GM12878 (cell line): ENCODE measurements at regions not wholly inside any gene's neighbourhood (a gene's known extent, or its start where the extent isn't known, plus 50 kb on each side); places are given as distances from the start of the nearest gene placed in this dataset.
A peak's percentile ranks its signal among the peaks of the same experiment; 100 is the strongest.

Experiments used
- BACH1 ChIP-seq: fragments of 450-650 bp; IDR thresholded peaks from 2 replicates; pipeline ENCODE4 v1.6.1; 2017; ENCODE audit warnings: mild to moderate bottlenecking, borderline replicate concordance
- CEBPB ChIP-seq, 2 experiments: fragments of 150-350 bp in 1 of 2; IDR thresholded peaks; 2 replicates each; pipeline ENCODE4 v1.6.1; 2012 to 2014; ENCODE audit warnings: low read depth in 2 of 2, low read length in 2 of 2, borderline replicate concordance in 1 of 2, inconsistent platforms in 1 of 2
- CHD4 ChIP-seq: fragments of 200-600 bp; sonication (generic); IDR thresholded peaks from 2 replicates; pipeline ENCODE4 v1.6.1; 2016; ENCODE audit warnings: mild to moderate bottlenecking
- EGR1 ChIP-seq, 2 experiments: IDR thresholded peaks; 1 replicate in 1 of 2; 2 replicates in 1 of 2; pipeline ENCODE4 v1.6.1; 2011 to 2012; ENCODE audit warnings: low read depth in 2 of 2, low read length in 2 of 2, borderline replicate concordance in 1 of 2, mild to moderate bottlenecking in 1 of 2, moderate library complexity in 1 of 2
- ETV6 ChIP-seq, 2 experiments: fragments of 450-650 bp in 1 of 2; IDR thresholded peaks in 1 of 2; conservative IDR thresholded peaks in 1 of 2; 2 replicates each; pipeline ENCODE4 v1.6.1; 2014; ENCODE audit warnings: antibody characterized with exemption in 1 of 2, borderline replicate concordance in 1 of 2, low read depth in 1 of 2, mild to moderate bottlenecking in 1 of 2, moderate library complexity in 1 of 2
- EZH2 ChIP-seq: IDR thresholded peaks from 2 replicates; pipeline ENCODE4 v1.6.1; 2012; ENCODE audit warnings: low read depth, mild to moderate bottlenecking, control low read depth, inconsistent platforms, low read length, borderline replicate concordance; ENCODE audit not compliant: control insufficient read depth
- HDAC2 ChIP-seq: fragments of 200-600 bp; sonication (generic); IDR thresholded peaks from 2 replicates; pipeline ENCODE4 v1.6.1; 2017
- HDAC6 ChIP-seq: fragments of 200-600 bp; sonication (generic); IDR thresholded peaks from one replicate; pipeline ENCODE4 v1.8.0; 2017; ENCODE audit warnings: antibody characterized with exemption; ENCODE audit not compliant: unreplicated experiment
- IRF4 ChIP-seq: IDR thresholded peaks from 2 replicates; pipeline ENCODE4 v1.6.1; 2011; ENCODE audit warnings: low read depth, low read length
- JUND ChIP-seq: IDR thresholded peaks from 2 replicates; pipeline ENCODE4 v1.6.1; 2012; ENCODE audit warnings: low read depth, mild to moderate bottlenecking, low read length, improper control_type of control experiment, moderate library complexity
- MEF2B ChIP-seq: fragments of 450-650 bp; IDR thresholded peaks from 2 replicates; pipeline ENCODE4 v1.6.1; 2018; ENCODE audit warnings: mild to moderate bottlenecking, moderate library complexity; ENCODE audit not compliant: partially characterized antibody, poor library complexity, severe bottlenecking
- MTA2 ChIP-seq: fragments of 450-650 bp; IDR thresholded peaks from 2 replicates; pipeline ENCODE4 v1.6.1; 2016; ENCODE audit warnings: low read depth, mild to moderate bottlenecking, moderate library complexity
- MXI1 ChIP-seq: fragments of 150-350 bp; IDR thresholded peaks from 2 replicates; pipeline ENCODE4 v1.6.1; 2011; ENCODE audit warnings: low read depth, mild to moderate bottlenecking, inconsistent platforms, low read length, improper control_type of control experiment
- NFIC ChIP-seq: IDR thresholded peaks from 2 replicates; pipeline ENCODE4 v1.6.1; 2012; ENCODE audit warnings: low read depth, mild to moderate bottlenecking, inconsistent platforms, low read length, moderate library complexity
- RELA ChIP-seq: fragments of 450-650 bp; IDR thresholded peaks from 2 replicates; pipeline ENCODE4 v1.8.0; 2014; ENCODE audit warnings: borderline replicate concordance; ENCODE audit not compliant: partially characterized antibody
- STAT3 ChIP-seq: IDR thresholded peaks from 2 replicates; pipeline ENCODE4 v1.6.1; 2011; ENCODE audit warnings: low read depth, low read length, improper control_type of control experiment
- TAF1 ChIP-seq: IDR thresholded peaks from 2 replicates; pipeline ENCODE4 v1.6.1; 2011; ENCODE audit warnings: mild to moderate bottlenecking, low read depth, low read length, borderline replicate concordance
- TCF12 ChIP-seq: IDR thresholded peaks from 2 replicates; pipeline ENCODE4 v1.6.1; 2011; ENCODE audit warnings: low read depth, mild to moderate bottlenecking, low read length
- YBX1 ChIP-seq: fragments of 450-650 bp; IDR thresholded peaks from 2 replicates; pipeline ENCODE4 v1.6.1; 2016; ENCODE audit warnings: antibody characterized with exemption
- ZNF207 ChIP-seq: fragments of 450-650 bp; IDR thresholded peaks from 2 replicates; pipeline ENCODE4 v1.6.1; 2014; ENCODE audit warnings: antibody characterized with exemption, mild to moderate bottlenecking, borderline replicate concordance
- TF ChIP-seq, protein P1 (sequence below): fragments of 150-350 bp; IDR thresholded peaks from 2 replicates; pipeline ENCODE4 v1.6.1; 2016; ENCODE audit warnings: low read depth, low read length
- TF ChIP-seq, protein P2 (sequence below): fragments of 450-650 bp; IDR thresholded peaks from 2 replicates; pipeline ENCODE4 v1.6.1; 2016; ENCODE audit warnings: mild to moderate bottlenecking
- TF ChIP-seq, protein P3 (sequence below): IDR thresholded peaks from 2 replicates; pipeline ENCODE4 v1.6.1; 2012; ENCODE audit warnings: low read length, inconsistent platforms

DNA sequence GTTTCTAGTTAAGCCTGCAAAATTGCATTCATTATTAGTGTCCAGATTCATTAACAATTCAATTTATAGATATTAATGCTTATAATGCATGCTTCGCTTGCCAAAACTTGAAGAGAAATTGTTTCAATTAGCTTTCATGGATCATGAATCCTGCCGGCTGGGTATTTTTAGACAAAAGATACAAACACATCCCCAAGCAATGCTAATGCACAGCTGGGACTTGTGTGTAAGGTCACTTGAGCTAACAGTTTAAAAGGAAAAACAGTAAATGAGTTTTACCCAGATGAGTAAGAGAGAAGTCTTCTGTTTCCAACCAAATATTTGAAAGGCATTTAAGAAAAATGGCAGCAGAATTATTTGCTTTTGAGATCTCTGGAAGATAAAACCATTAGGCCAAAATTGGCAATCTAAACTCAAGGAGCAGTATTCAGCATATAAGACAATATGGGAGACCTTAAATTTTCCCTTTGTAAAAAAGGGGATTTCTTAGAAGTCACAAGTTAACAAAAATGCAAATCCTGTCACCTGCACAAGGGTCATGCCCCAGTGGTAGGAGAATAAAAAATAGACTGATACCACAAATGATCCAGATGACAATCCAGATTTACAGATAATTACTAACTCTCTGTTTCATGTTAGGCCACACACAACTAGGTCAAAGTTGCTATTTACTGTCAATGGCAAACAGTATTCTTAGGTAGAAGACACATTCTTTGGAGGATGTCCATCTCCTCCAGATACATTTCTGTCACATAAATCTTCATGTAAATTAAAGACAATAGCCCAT, 418.4 kb upstream of the PMFBP1 start (continued):
- TF ChIP-seq CHD4 (no peak), EGR1 (IDR thresholded peaks at IDR 0.05; ENCODE audit: borderline replicate concordance in 1 of 2, low read depth in 2 of 2, low read length in 2 of 2) (no peak), RELA (peak; percentile 69), HDAC2 (no peak), TAF1 (no peak), MTA2 (peak; percentile 85), TCF12 (no peak), MXI1 (no peak), HDAC6 (no peak), CEBPB (IDR thresholded peaks at IDR 0.05; ENCODE audit: borderline replicate concordance in 1 of 2, low read depth in 2 of 2, low read length in 2 of 2) (no peak), ETV6 (conservative IDR thresholded peaks at IDR 0.05 in 1 of 2, IDR thresholded peaks at IDR 0.05 in 1 of 2; ENCODE audit: borderline replicate concordance in 1 of 2, low read depth in 1 of 2) (no peak), ZNF207 (no peak), EZH2 (no peak), MEF2B (peak; percentile 59), BACH1 (no peak), NFIC (peak; percentile 77), STAT3 (0 out of 2 replicates have a peak, but pooled peaks have one; percentile 71), IRF4 (no peak), YBX1 (no peak), JUND (no peak)
- TF ChIP-seq, protein P1, sequence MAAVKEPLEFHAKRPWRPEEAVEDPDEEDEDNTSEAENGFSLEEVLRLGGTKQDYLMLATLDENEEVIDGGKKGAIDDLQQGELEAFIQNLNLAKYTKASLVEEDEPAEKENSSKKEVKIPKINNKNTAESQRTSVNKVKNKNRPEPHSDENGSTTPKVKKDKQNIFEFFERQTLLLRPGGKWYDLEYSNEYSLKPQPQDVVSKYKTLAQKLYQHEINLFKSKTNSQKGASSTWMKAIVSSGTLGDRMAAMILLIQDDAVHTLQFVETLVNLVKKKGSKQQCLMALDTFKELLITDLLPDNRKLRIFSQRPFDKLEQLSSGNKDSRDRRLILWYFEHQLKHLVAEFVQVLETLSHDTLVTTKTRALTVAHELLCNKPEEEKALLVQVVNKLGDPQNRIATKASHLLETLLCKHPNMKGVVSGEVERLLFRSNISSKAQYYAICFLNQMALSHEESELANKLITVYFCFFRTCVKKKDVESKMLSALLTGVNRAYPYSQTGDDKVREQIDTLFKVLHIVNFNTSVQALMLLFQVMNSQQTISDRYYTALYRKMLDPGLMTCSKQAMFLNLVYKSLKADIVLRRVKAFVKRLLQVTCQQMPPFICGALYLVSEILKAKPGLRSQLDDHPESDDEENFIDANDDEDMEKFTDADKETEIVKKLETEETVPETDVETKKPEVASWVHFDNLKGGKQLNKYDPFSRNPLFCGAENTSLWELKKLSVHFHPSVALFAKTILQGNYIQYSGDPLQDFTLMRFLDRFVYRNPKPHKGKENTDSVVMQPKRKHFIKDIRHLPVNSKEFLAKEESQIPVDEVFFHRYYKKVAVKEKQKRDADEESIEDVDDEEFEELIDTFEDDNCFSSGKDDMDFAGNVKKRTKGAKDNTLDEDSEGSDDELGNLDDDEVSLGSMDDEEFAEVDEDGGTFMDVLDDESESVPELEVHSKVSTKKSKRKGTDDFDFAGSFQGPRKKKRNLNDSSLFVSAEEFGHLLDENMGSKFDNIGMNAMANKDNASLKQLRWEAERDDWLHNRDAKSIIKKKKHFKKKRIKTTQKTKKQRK = no peak
- TF ChIP-seq, protein P2, sequence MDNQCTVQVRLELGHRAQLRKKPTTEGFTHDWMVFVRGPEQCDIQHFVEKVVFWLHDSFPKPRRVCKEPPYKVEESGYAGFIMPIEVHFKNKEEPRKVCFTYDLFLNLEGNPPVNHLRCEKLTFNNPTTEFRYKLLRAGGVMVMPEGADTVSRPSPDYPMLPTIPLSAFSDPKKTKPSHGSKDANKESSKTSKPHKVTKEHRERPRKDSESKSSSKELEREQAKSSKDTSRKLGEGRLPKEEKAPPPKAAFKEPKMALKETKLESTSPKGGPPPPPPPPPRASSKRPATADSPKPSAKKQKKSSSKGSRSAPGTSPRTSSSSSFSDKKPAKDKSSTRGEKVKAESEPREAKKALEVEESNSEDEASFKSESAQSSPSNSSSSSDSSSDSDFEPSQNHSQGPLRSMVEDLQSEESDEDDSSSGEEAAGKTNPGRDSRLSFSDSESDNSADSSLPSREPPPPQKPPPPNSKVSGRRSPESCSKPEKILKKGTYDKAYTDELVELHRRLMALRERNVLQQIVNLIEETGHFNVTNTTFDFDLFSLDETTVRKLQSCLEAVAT = no peak
- TF ChIP-seq, protein P3, sequence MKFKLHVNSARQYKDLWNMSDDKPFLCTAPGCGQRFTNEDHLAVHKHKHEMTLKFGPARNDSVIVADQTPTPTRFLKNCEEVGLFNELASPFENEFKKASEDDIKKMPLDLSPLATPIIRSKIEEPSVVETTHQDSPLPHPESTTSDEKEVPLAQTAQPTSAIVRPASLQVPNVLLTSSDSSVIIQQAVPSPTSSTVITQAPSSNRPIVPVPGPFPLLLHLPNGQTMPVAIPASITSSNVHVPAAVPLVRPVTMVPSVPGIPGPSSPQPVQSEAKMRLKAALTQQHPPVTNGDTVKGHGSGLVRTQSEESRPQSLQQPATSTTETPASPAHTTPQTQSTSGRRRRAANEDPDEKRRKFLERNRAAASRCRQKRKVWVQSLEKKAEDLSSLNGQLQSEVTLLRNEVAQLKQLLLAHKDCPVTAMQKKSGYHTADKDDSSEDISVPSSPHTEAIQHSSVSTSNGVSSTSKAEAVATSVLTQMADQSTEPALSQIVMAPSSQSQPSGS = peak; percentile 63
